Thyroid gland (tissue), 4 donors: ENCODE measurements at regions not wholly inside any gene's neighbourhood (a gene's known extent, or its start where the extent isn't known, plus 50 kb on each side); places are given as distances from the start of the nearest gene placed in this dataset.

Experiments
- DNase-seq, 2 donors: peaks; one replicate each; pipeline ENCODE4 v3.0.0-alpha.2; 2019
- H3K27ac ChIP-seq, 3 donors: fragments of 200-600 bp; sonication (generic); 1 replicate in 2 of 3; 2 replicates in 1 of 3; pipeline ENCODE4 v1.5.1; 2016 to 2019; ENCODE audit warnings: mild to moderate bottlenecking in 1 of 3, moderate library complexity in 1 of 3
- H3K27me3 ChIP-seq: fragments of 200-600 bp; sonication (generic); one replicate; pipeline ENCODE4 v1.5.1; 2019
- H3K36me3 ChIP-seq, 2 donors: fragments of 200-600 bp; sonication (generic); one replicate each; pipeline ENCODE4 v1.5.1; 2016 to 2019
- H3K4me1 ChIP-seq, 2 donors: fragments of 200-600 bp; sonication (generic); one replicate each; pipeline ENCODE4 v1.5.1; 2017 to 2019
- H3K4me3 ChIP-seq, 3 donors: fragments of 200-600 bp; sonication (generic); replicated peaks in 1 of 3; 1 replicate in 2 of 3; 2 replicates in 1 of 3; pipeline ENCODE4 v1.5.1; 2016; ENCODE audit warnings: mild to moderate bottlenecking in 1 of 3
- H3K9me3 ChIP-seq: fragments of 200-600 bp; sonication (generic); one replicate; pipeline ENCODE4 v1.5.1; 2017
- POLR2A ChIP-seq, 2 donors: fragments of 450-650 bp; IDR thresholded peaks; one replicate each; pipeline ENCODE4 v1.6.1; 2017; ENCODE audit warnings: antibody characterized with exemption in 2 of 2, mild to moderate bottlenecking in 2 of 2, moderate library complexity in 1 of 2
- WGBS, 2 donors: methylation state at CpG; one replicate each; pipeline ENCODE4 v1.1.5; 2017; 5-methylcytosine and 5-hydroxymethylcytosine counted together
- intact Hi-C: fragments of 100-400 bp; cut with DNase I; formaldehyde crosslinking; loops from one replicate; pipeline ENCODE4 v1.15.1; 2023
- TF ChIP-seq, protein P1 (sequence below), 6 experiments: fragments of 200-600 bp in 3 of 6; fragments of 450-650 bp in 3 of 6; sonication (generic) in 3 of 6; IDR thresholded peaks; one replicate each; pipeline ENCODE4 v1.5.1; 2016 to 2019; ENCODE audit warnings: antibody characterized with exemption in 6 of 6, mild to moderate bottlenecking in 2 of 6, inconsistent platforms in 1 of 6, moderate library complexity in 1 of 6

- no peaks in the 10 kb centered on the region for H3K4me1 ChIP-seq
- no peak overlapping the region for H3K27ac ChIP-seq
- H3K27me3 ChIP-seq: no peaks in the 10 kb centered on the region
- H3K9me3 ChIP-seq: no peaks in the 10 kb centered on the region
- no peak for TF ChIP-seq POLR2A (IDR thresholded peaks at IDR 0.05)
- TF ChIP-seq, protein P1, sequence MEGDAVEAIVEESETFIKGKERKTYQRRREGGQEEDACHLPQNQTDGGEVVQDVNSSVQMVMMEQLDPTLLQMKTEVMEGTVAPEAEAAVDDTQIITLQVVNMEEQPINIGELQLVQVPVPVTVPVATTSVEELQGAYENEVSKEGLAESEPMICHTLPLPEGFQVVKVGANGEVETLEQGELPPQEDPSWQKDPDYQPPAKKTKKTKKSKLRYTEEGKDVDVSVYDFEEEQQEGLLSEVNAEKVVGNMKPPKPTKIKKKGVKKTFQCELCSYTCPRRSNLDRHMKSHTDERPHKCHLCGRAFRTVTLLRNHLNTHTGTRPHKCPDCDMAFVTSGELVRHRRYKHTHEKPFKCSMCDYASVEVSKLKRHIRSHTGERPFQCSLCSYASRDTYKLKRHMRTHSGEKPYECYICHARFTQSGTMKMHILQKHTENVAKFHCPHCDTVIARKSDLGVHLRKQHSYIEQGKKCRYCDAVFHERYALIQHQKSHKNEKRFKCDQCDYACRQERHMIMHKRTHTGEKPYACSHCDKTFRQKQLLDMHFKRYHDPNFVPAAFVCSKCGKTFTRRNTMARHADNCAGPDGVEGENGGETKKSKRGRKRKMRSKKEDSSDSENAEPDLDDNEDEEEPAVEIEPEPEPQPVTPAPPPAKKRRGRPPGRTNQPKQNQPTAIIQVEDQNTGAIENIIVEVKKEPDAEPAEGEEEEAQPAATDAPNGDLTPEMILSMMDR (IDR thresholded peaks at IDR 0.05): no peak
- intact Hi-C loops: no loop called here
- H3K4me3 ChIP-seq: no peak overlapping the region
- WGBS, 2 donors: 91 to 93% methylated on average over 6 of the region's 6 CpGs
- no peaks in the 10 kb centered on the region for H3K36me3 ChIP-seq
- no peak for DNase-seq
These were observed 63.6 kb upstream of the GALNT2 start for GRCh38 chr1:230003409-230003808.

DNA sequence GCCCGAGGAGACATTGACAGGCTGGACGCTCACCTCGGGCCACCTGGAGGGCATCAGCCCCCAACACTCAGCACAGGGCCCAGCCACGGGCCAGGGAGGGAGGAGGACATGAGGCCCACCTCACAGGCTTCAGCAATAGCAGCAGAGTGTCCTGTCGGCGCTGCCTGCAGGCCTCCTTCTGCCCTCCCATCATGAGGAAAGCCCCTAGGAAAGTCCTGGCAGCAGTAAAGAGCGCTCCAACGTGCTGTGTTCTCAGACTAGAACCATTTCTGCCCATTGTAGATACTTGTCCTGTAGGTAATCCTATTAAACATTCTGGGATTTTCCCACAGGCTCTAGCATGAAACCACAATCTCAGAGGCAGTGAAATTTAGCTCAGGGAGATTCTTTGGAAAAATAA is 62.0 kb upstream of the GALNT2 start:
- Histone ChIP-seq H3K4me3 (no peak overlapping the region), H3K36me3 (no peaks in the 10 kb centered on the region), H3K9me3 (no peaks in the 10 kb centered on the region), H3K27me3 (no peaks in the 10 kb centered on the region), H3K4me1 (no peaks in the 10 kb centered on the region), H3K27ac (no peak overlapping the region)
- intact Hi-C loops: no loop called here
- TF ChIP-seq, protein P1 (IDR thresholded peaks at IDR 0.05): no peak
- TF ChIP-seq POLR2A (IDR thresholded peaks at IDR 0.05): no peak
- 73 to 77% methylated on average over 5 to 7 of the region's 8 CpGs for WGBS, 2 donors
- DNase-seq: no peak

DNA sequence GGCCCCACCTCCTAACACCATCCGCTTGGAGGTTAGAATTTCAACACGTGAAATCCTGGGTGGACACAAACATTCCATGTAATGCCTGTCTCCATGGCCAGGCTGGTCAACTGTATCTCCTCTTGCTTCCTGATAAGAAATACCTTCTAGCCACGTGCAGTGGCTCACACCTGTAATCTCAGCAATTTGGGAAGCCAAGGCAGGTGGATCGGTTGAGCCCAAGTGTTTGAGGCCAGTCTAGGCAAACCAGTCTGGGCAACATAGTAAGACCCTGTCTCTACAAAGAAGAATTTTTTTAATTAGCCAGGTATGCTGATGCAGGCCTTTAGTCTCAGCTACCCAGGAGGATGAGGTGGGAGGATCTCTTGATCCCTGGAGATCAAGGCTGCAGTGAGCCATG is 58.3 kb upstream of the GALNT2 start:
- Histone ChIP-seq H3K4me1 (no peaks in the 10 kb centered on the region), H3K27ac (no peak overlapping the region), H3K27me3 (no peaks in the 10 kb centered on the region), H3K36me3 (no peaks in the 10 kb centered on the region), H3K9me3 (no peaks in the 10 kb centered on the region), H3K4me3 (no peak overlapping the region)
- intact Hi-C loops: no loop called here
- WGBS, 2 donors: 90 to 96% methylated on average over 4 of the region's 4 CpGs
- no peak for DNase-seq
- TF ChIP-seq POLR2A (IDR thresholded peaks at IDR 0.05): no peak
- TF ChIP-seq, protein P1 (IDR thresholded peaks at IDR 0.05): no peak

- 90 to 96% methylated on average over 7 of the region's 7 CpGs for WGBS, 2 donors
- TF ChIP-seq, protein P1 (IDR thresholded peaks at IDR 0.05): no peak
- no peak for TF ChIP-seq POLR2A (IDR thresholded peaks at IDR 0.05)
These were observed 57.3 kb upstream of the GALNT2 start for GRCh38 chr1:230009611-230010313.

DNA sequence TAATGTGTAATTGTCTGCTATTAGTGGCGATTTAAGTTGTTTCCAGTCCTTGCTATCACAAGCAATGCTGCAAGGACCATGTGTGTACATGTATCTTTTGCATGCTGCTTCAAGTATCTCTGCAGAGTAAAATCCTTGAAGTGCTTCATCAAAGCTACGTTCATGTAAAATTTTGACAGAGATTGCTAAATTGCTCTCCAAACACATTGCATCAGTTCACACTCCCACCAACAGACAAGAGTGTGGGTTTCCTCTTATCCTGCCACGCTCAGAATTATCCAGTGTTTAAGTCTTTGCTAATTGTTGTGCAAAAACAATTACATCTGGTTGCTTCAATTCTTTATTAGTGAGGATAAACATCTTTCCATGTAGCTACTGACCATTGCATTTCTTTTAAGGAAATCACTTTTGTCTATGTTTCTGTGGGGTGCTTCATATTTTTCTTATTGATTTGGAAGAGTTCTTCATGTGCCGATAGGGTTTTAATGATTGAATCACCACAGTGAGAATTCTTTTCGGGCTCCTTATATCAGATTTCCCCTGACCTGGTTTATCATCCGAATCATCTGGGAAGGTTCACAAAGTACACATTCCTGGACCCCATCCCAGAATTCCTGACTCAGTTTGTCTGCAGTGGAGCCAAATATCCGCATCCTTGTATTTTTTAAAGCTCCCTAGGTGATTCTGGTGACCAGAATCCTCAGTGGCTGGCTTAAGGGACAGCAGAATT is 56.3 kb upstream of the GALNT2 start:
- Histone ChIP-seq H3K9me3 (no peaks in the 10 kb centered on the region), H3K4me1 (no peaks in the 10 kb centered on the region), H3K36me3 (no peaks in the 10 kb centered on the region), H3K27ac (no peak overlapping the region), H3K4me3 (no peak overlapping the region), H3K27me3 (no peaks in the 10 kb centered on the region)
- WGBS, 2 donors: 80 to 86% methylated on average over 7 of the region's 7 CpGs
- TF ChIP-seq, protein P1 (IDR thresholded peaks at IDR 0.05): no peak
- no peak for TF ChIP-seq POLR2A (IDR thresholded peaks at IDR 0.05)
- intact Hi-C loops: no loop called here
- DNase-seq: no peak

More at GRCh38 chr1:230009611-230010313, 57.3 kb upstream of the GALNT2 start:
- no peak for DNase-seq
- Histone ChIP-seq H3K27me3 (no peaks in the 10 kb centered on the region), H3K27ac (no peak overlapping the region), H3K4me3 (no peak overlapping the region), H3K36me3 (no peaks in the 10 kb centered on the region), H3K4me1 (no peaks in the 10 kb centered on the region), H3K9me3 (no peaks in the 10 kb centered on the region)
- intact Hi-C loops: no loop called here
